M059J (cell line): ENCODE measurements at regions not wholly inside any gene's neighbourhood (a gene's known extent, or its start where the extent isn't known, plus 50 kb on each side); places are given as distances from the start of the nearest gene placed in this dataset.

Experiments used
- DNase-seq: peaks from one replicate; pipeline ENCODE4 v3.0.0-alpha.2; 2012; ENCODE audit warnings: low read depth

GRCh38 chr10:43001427-43001795, 75.5 kb upstream of the RET start:
- DNase-seq = no peak

GRCh38 chr10:43002596-43002995, 74.3 kb upstream of the RET start:
- DNase-seq = no peak

GRCh38 chr10:43006490-43006889, 70.4 kb upstream of the RET start:
- DNase-seq = no peak

GRCh38 chr10:43012578-43012977, 64.3 kb upstream of the RET start:
- DNase-seq = no peak

GRCh38 chr10:43013065-43013464, 63.8 kb upstream of the RET start:
- DNase-seq = no peak

GRCh38 chr10:43024524-43024923, 52.3 kb upstream of the RET start:
- DNase-seq = no peak

GRCh38 chr10:43024942-43025700, 51.7 kb upstream of the RET start:
- DNase-seq = no peak

GRCh38 chr10:43026039-43026973, 50.6 kb upstream of the RET start:
- no peak for DNase-seq
